ENCODE measurements at regions not wholly inside any gene's neighbourhood (a gene's known extent, or its start where the extent isn't known, plus 50 kb on each side); places are given as distances from the start of the nearest gene placed in this dataset.

DNA sequence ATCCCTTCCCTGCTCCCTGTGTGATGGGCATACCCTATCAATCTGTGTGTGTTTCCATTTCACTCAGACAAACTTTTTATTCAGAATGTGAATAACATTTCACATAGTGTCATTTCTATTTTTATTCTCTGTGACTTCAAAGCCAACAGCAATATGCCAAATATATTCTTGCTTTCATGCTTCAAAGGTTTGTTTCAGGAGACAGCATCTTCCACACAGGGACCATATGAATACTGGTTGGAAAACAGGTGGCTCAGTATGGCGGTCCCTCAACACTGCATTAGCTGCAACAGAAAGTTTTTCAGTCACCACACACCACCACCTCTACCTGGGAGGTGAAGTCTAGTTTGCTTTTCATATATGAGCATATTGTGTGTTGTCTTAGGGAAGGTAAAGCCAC lies 111.0 kb upstream of the PTPN3 start:
- no peak for TF ChIP-seq POLR2A (IDR thresholded peaks at IDR 0.05)
- TF ChIP-seq, protein P1, sequence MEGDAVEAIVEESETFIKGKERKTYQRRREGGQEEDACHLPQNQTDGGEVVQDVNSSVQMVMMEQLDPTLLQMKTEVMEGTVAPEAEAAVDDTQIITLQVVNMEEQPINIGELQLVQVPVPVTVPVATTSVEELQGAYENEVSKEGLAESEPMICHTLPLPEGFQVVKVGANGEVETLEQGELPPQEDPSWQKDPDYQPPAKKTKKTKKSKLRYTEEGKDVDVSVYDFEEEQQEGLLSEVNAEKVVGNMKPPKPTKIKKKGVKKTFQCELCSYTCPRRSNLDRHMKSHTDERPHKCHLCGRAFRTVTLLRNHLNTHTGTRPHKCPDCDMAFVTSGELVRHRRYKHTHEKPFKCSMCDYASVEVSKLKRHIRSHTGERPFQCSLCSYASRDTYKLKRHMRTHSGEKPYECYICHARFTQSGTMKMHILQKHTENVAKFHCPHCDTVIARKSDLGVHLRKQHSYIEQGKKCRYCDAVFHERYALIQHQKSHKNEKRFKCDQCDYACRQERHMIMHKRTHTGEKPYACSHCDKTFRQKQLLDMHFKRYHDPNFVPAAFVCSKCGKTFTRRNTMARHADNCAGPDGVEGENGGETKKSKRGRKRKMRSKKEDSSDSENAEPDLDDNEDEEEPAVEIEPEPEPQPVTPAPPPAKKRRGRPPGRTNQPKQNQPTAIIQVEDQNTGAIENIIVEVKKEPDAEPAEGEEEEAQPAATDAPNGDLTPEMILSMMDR (IDR thresholded peaks at IDR 0.05): no peak
